Mesenchymal stem cell (in vitro differentiated cells and primary cell): ENCODE measurements at regions not wholly inside any gene's neighbourhood (a gene's known extent, or its start where the extent isn't known, plus 50 kb on each side); places are given as distances from the start of the nearest gene placed in this dataset.
A peak's percentile ranks its signal among the peaks of the same experiment; 100 is the strongest.

ENCODE experiments used
- DNase-seq: peaks from one replicate; pipeline ENCODE4 v3.0.0-alpha.2; 2013
- H2AFZ ChIP-seq: one replicate; pipeline ENCODE4 v1.6.1; 2013; ENCODE audit warnings: low read depth, mild to moderate bottlenecking, control low read depth, inconsistent platforms, low read length, moderate library complexity
- H2AK5ac ChIP-seq: 2 replicates; pipeline ENCODE4 v1.6.1; 2013; ENCODE audit warnings: low read length, moderate library complexity, mild to moderate bottlenecking, inconsistent platforms; ENCODE audit not compliant: severe bottlenecking
- H2BK120ac ChIP-seq: one replicate; pipeline ENCODE4 v1.6.1; 2013; ENCODE audit warnings: low read depth, mild to moderate bottlenecking, inconsistent platforms, low read length, moderate library complexity
- H2BK12ac ChIP-seq, 2 experiments: one replicate each; pipeline ENCODE4 v1.6.1; 2013; ENCODE audit warnings: inconsistent platforms in 2 of 2, low read length in 2 of 2, mild to moderate bottlenecking in 2 of 2, moderate library complexity in 2 of 2, control low read depth in 1 of 2
- H2BK15ac ChIP-seq: one replicate; pipeline ENCODE4 v1.6.1; 2013; ENCODE audit warnings: mild to moderate bottlenecking, low read depth, inconsistent platforms; ENCODE audit not compliant: poor library complexity, severe bottlenecking
- H2BK5ac ChIP-seq: 2 replicates; pipeline ENCODE4 v1.6.1; 2013; ENCODE audit warnings: low read depth, mild to moderate bottlenecking, low read length, control low read depth, inconsistent platforms; ENCODE audit not compliant: poor library complexity, severe bottlenecking
- H3K14ac ChIP-seq, 2 experiments: one replicate each; pipeline ENCODE4 v1.6.1; 2013; ENCODE audit warnings: inconsistent platforms in 2 of 2, low read length in 2 of 2, control low read depth in 1 of 2, mild to moderate bottlenecking in 1 of 2, moderate library complexity in 1 of 2
- H3K18ac ChIP-seq, 2 experiments: one replicate each; pipeline ENCODE4 v1.6.1; 2013; ENCODE audit warnings: inconsistent platforms in 2 of 2, low read length in 2 of 2, control low read depth in 1 of 2, low read depth in 1 of 2, mild to moderate bottlenecking in 1 of 2
- H3K23ac ChIP-seq, 2 experiments: one replicate each; pipeline ENCODE4 v1.6.1; 2013; ENCODE audit warnings: inconsistent platforms in 2 of 2, low read length in 2 of 2, mild to moderate bottlenecking in 2 of 2, moderate library complexity in 2 of 2, control low read depth in 1 of 2
- H3K27ac ChIP-seq: 2 replicates; pipeline ENCODE4 v1.5.1; 2013; ENCODE audit warnings: mild to moderate bottlenecking, moderate library complexity, low read length, control low read depth, inconsistent platforms; ENCODE audit not compliant: poor library complexity, severe bottlenecking
- H3K27me3 ChIP-seq, 2 experiments: 2 replicates each; pipeline versions ENCODE4 v1.6.1 to v1.7.0; 2013; ENCODE audit warnings: low read length in 2 of 2, mild to moderate bottlenecking in 2 of 2, moderate library complexity in 2 of 2, control low read depth in 1 of 2, inconsistent platforms in 1 of 2; ENCODE audit not compliant: control insufficient read depth in 1 of 2, insufficient read depth in 1 of 2
- H3K36me3 ChIP-seq, 2 experiments: 2 replicates each; pipeline versions ENCODE4 v1.6.1 to v1.7.0; 2013; ENCODE audit warnings: low read length in 2 of 2, control low read depth in 1 of 2, inconsistent platforms in 1 of 2, low read depth in 1 of 2, mild to moderate bottlenecking in 1 of 2; ENCODE audit not compliant: insufficient read depth in 2 of 2, control insufficient read depth in 1 of 2
- H3K4ac ChIP-seq, 2 experiments: one replicate each; pipeline ENCODE4 v1.6.1; 2013; ENCODE audit warnings: inconsistent platforms in 2 of 2, low read length in 2 of 2, mild to moderate bottlenecking in 2 of 2, moderate library complexity in 2 of 2, control low read depth in 1 of 2, low read depth in 1 of 2
- H3K4me1 ChIP-seq: 2 replicates; pipeline ENCODE4 v1.6.1; 2013; ENCODE audit warnings: low read depth, low read length, control low read depth; ENCODE audit not compliant: control insufficient read depth, insufficient read depth
- H3K4me2 ChIP-seq: 2 replicates; pipeline ENCODE4 v1.6.1; 2013; ENCODE audit warnings: low read length, mild to moderate bottlenecking, inconsistent platforms; ENCODE audit not compliant: poor library complexity, severe bottlenecking
- H3K4me3 ChIP-seq, 2 experiments: 2 replicates each; pipeline versions ENCODE4 v1.5.1 to v1.7.0; 2013; ENCODE audit warnings: low read length in 2 of 2, mild to moderate bottlenecking in 2 of 2, control low read depth in 1 of 2, low read depth in 1 of 2; ENCODE audit not compliant: insufficient read depth in 1 of 2
- H3K79me1 ChIP-seq: replicated peaks from 2 replicates; pipeline ENCODE4 v1.6.1; 2013; ENCODE audit warnings: mild to moderate bottlenecking, control low read depth, low read length, inconsistent platforms; ENCODE audit not compliant: poor library complexity, severe bottlenecking
- H3K9ac ChIP-seq: 2 replicates; pipeline ENCODE4 v1.7.0; 2013; ENCODE audit warnings: mild to moderate bottlenecking, low read length, moderate library complexity
- H3K9me3 ChIP-seq: 2 replicates; pipeline ENCODE4 v1.7.0; 2013; ENCODE audit warnings: mild to moderate bottlenecking, low read length; ENCODE audit not compliant: control insufficient read depth
- H4K8ac ChIP-seq: one replicate; pipeline ENCODE4 v1.6.1; 2013; ENCODE audit warnings: inconsistent platforms, mild to moderate bottlenecking, low read length, moderate library complexity
- H4K91ac ChIP-seq: one replicate; pipeline ENCODE4 v1.6.1; 2013; ENCODE audit warnings: mild to moderate bottlenecking, low read length, inconsistent platforms
- WGBS: methylation state at CpG from one replicate; pipeline ENCODE4 v1.1.7; 2013; ENCODE audit warnings: mixed read lengths; 5-methylcytosine and 5-hydroxymethylcytosine counted together

GRCh38 chr12:91320999-91321398, 138.4 kb upstream of the DCN start:
- Histone ChIP-seq H3K18ac (no peak overlapping the region), H3K36me3 (no peaks in the 10 kb centered on the region), H3K4me2 (no peak overlapping the region), H3K23ac (no peak overlapping the region), H2BK5ac (no peak overlapping the region), H3K4me3 (no peak overlapping the region), H3K4ac (no peak overlapping the region), H3K4me1 (no peaks in the 10 kb centered on the region), H3K27ac (no peak overlapping the region), H3K9ac (no peak overlapping the region), H2BK120ac (no peak overlapping the region), H3K79me1 (no peaks in the 10 kb centered on the region), H3K14ac (no peak overlapping the region), H4K8ac (no peak overlapping the region), H2BK12ac (no peak overlapping the region), H3K9me3 (no peaks in the 10 kb centered on the region), H2BK15ac (no peak overlapping the region), H3K27me3 (no peaks in the 10 kb centered on the region), H2AFZ (no peak overlapping the region), H2AK5ac (no peak overlapping the region), H4K91ac (no peak overlapping the region)
- WGBS, result 98% methylated on average over 3 of the region's 6 CpGs
- no peak for DNase-seq

DNA sequence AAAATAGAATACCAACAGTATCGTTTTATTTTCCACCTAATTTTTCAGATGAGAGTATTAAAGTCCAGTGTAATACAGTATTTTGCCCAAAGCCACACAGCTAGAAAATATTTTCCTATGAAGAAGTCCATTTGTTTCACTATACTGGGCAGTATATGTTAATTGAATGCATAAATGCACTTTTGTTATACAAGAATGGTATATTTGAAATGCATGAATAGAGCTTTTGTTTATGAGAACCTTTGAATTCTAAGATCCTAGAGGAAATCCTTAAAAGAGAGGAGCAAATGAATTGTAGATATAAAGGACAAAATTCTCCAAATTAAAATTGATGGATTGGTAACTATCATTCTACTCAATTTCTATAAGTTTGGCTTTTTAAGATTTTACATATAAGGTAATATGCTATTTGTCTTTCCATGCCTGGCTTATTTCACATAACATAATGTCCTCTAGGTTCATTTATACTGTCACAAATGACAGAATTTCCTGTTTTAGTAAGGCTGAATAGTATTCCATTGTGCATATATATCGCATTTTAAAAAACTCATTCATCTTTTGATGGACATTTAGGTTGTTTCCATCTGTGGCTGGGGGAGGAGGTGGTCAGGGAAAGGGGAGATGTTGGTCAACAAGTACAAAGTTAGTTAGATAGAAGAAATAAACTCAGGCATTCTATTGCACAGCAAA, 136.6 kb upstream of the DCN start:
- Histone ChIP-seq H3K23ac (no peak overlapping the region), H3K14ac (no peak overlapping the region), H2BK5ac (no peak overlapping the region), H3K4me3 (no peak overlapping the region), H2BK15ac (no peak overlapping the region), H3K4me1 (no peaks in the 10 kb centered on the region), H2BK120ac (no peak overlapping the region), H3K79me1 (no peaks in the 10 kb centered on the region), H3K9me3 (no peaks in the 10 kb centered on the region), H4K91ac (no peak overlapping the region), H3K18ac (no peak overlapping the region), H3K27me3 (no peaks in the 10 kb centered on the region), H3K27ac (no peak overlapping the region), H2AK5ac (no peak overlapping the region), H2AFZ (no peak overlapping the region), H3K9ac (no peak overlapping the region), H3K36me3 (no peaks in the 10 kb centered on the region), H3K4ac (no peak overlapping the region), H2BK12ac (no peak overlapping the region), H3K4me2 (no peak overlapping the region), H4K8ac (no peak overlapping the region)
- WGBS, result no CpG with 5 or more reads among the region's 2 CpGs
- no peak for DNase-seq

GRCh38 chr12:91317306-91317705, 134.7 kb upstream of the DCN start:
- H3K4me3 ChIP-seq, result no peak overlapping the region
- H2BK15ac ChIP-seq, result no peak overlapping the region
- H3K4me1 ChIP-seq, result no peaks in the 10 kb centered on the region
- no peak overlapping the region for H2BK5ac ChIP-seq
- H3K23ac ChIP-seq, result no peak overlapping the region
- no peak overlapping the region for H3K27ac ChIP-seq
- H3K4me2 ChIP-seq, result no peak overlapping the region
- no peak overlapping the region for H4K8ac ChIP-seq
- H3K9ac ChIP-seq, result peak overlapping the region; percentile 69
- H2AK5ac ChIP-seq, result no peak overlapping the region
- no peak overlapping the region for H3K18ac ChIP-seq
- no peaks in the 10 kb centered on the region for H3K79me1 ChIP-seq
- no peaks in the 10 kb centered on the region for H3K36me3 ChIP-seq
- H4K91ac ChIP-seq, result no peak overlapping the region
- H3K27me3 ChIP-seq, result no peaks in the 10 kb centered on the region
- H3K4ac ChIP-seq, result no peak overlapping the region
- no peak overlapping the region for H2BK120ac ChIP-seq
- no peak overlapping the region for H3K14ac ChIP-seq
- H2BK12ac ChIP-seq, result no peak overlapping the region
- H2AFZ ChIP-seq, result no peak overlapping the region
- WGBS, result 50% methylated on average over 1 of the region's 3 CpGs
- H3K9me3 ChIP-seq, result no peaks in the 10 kb centered on the region
- no peak for DNase-seq

- H2BK120ac ChIP-seq, result no peak overlapping the region
- no peaks in the 10 kb centered on the region for H3K36me3 ChIP-seq
- no CpG with 5 or more reads among the region's 2 CpGs for WGBS
Measured at GRCh38 chr12:91316907-91317269, 134.3 kb upstream of the DCN start.

More at GRCh38 chr12:91316907-91317269, 134.3 kb upstream of the DCN start:
- Histone ChIP-seq H3K27ac (no peak overlapping the region), H3K9ac (peak overlapping the region; percentile 69), H3K4me1 (no peaks in the 10 kb centered on the region), H3K18ac (no peak overlapping the region), H2BK12ac (no peak overlapping the region), H3K23ac (no peak overlapping the region), H3K27me3 (no peaks in the 10 kb centered on the region), H4K8ac (no peak overlapping the region), H3K9me3 (no peaks in the 10 kb centered on the region), H3K4me3 (no peak overlapping the region), H2BK15ac (no peak overlapping the region), H3K14ac (no peak overlapping the region), H2AK5ac (no peak overlapping the region), H2BK5ac (no peak overlapping the region), H3K79me1 (no peaks in the 10 kb centered on the region), H4K91ac (no peak overlapping the region), H3K4me2 (no peak overlapping the region), H2AFZ (no peak overlapping the region), H3K4ac (no peak overlapping the region)
- DNase-seq, result peak; percentile 69
